SK-N-SH (cell line): ENCODE measurements at regions not wholly inside any gene's neighbourhood (a gene's known extent, or its start where the extent isn't known, plus 50 kb on each side); places are given as distances from the start of the nearest gene placed in this dataset.
"Not testable (repeated sequence)": the region's sequence is repeated elsewhere in the genome, so short reads cannot be mapped to it uniquely, and the experiment has no call there.

Source experiments
- CTCF ChIA-PET: fragments of 300-600, 350-600 bp; formaldehyde crosslinking; extraction: SDS; loops from one replicate; lab custom pipeline; 2021; lab: Yijun Ruan, JAX
- POLR2A ChIA-PET: fragments of 350-600 bp; sonication (Branson Sonifier 250); formaldehyde crosslinking; extraction: SDS; loops from one replicate; lab custom pipeline; 2020; ENCODE audit warnings: antibody characterized with exemption, inconsistent platforms; lab: Yijun Ruan, JAX
- DNase-seq: peaks from one replicate; pipeline ENCODE4 v3.0.0; 2012
- H2AFZ ChIP-seq: fragments of 200-600 bp; sonication (generic); 2 replicates; pipeline ENCODE4 v1.8.1; 2016; ENCODE audit warnings: antibody characterized with exemption, mild to moderate bottlenecking, low read depth
- H3F3A ChIP-seq: fragments of 200-600 bp; sonication (generic); replicated peaks from 2 replicates; pipeline ENCODE3; 2016; ENCODE audit warnings: antibody characterized with exemption, mild to moderate bottlenecking; ENCODE audit not compliant: insufficient read depth
- H3K27ac ChIP-seq, 2 experiments: fragments of 200-500 bp in 1 of 2; fragments of 200-600 bp in 1 of 2; sonication (Bioruptor generic) in 1 of 2; sonication (generic), shearing (Covaris generic) in 1 of 2; 2 replicates each; pipeline versions ENCODE4 v1.5.1 to v1.6.1; 2014 to 2016; ENCODE audit warnings: low read depth in 2 of 2, inconsistent platforms in 1 of 2, low read length in 1 of 2, mild to moderate bottlenecking in 1 of 2, mixed read lengths in 1 of 2
- H3K27me3 ChIP-seq: fragments of 200-600 bp; sonication (generic), shearing (Covaris generic); 2 replicates; pipeline ENCODE4 v1.6.1; 2016; ENCODE audit warnings: mixed run types; ENCODE audit not compliant: insufficient read depth
- H3K36me3 ChIP-seq, 2 experiments: fragments of 200-500 bp in 1 of 2; fragments of 200-600 bp in 1 of 2; sonication (Bioruptor generic) in 1 of 2; sonication (generic) in 1 of 2; replicated peaks in 1 of 2; 2 replicates each; pipeline versions ENCODE3 to v1.5.1; 2014 to 2016; ENCODE audit warnings: low read length in 1 of 2, mild to moderate bottlenecking in 1 of 2; ENCODE audit not compliant: insufficient read depth in 2 of 2, control insufficient read depth in 1 of 2
- H3K4me1 ChIP-seq, 2 experiments: fragments of 200-500 bp in 1 of 2; fragments of 200-600 bp in 1 of 2; sonication (Bioruptor generic) in 1 of 2; sonication (generic), shearing (Covaris generic) in 1 of 2; 2 replicates each; pipeline versions ENCODE4 v1.5.1 to v1.6.1; 2014 to 2016; ENCODE audit warnings: low read depth in 1 of 2, low read length in 1 of 2, mixed run types in 1 of 2; ENCODE audit not compliant: insufficient read depth in 2 of 2, control insufficient read depth in 1 of 2
- H3K4me2 ChIP-seq: fragments of 200-600 bp; sonication (generic), shearing (Covaris generic); 2 replicates; pipeline ENCODE4 v1.6.1; 2017; ENCODE audit warnings: mixed run types
- H3K4me3 ChIP-seq, 2 experiments: fragments of 200-500 bp in 1 of 2; fragments of 200-600 bp in 1 of 2; sonication (Bioruptor generic) in 1 of 2; sonication (generic), shearing (Covaris generic) in 1 of 2; 2 replicates each; pipeline versions ENCODE4 v1.5.1 to v1.8.1; 2014 to 2016; ENCODE audit warnings: low read depth in 2 of 2, inconsistent platforms in 1 of 2, low read length in 1 of 2, mild to moderate bottlenecking in 1 of 2, mixed read lengths in 1 of 2, moderate library complexity in 1 of 2
- H3K79me2 ChIP-seq: fragments of 200-600 bp; sonication (generic); 2 replicates; pipeline ENCODE4 v1.8.1; 2017; ENCODE audit warnings: mild to moderate bottlenecking; ENCODE audit not compliant: insufficient read depth
- H3K9ac ChIP-seq: fragments of 200-600 bp; sonication (generic); 2 replicates; pipeline ENCODE4 v1.6.1; 2017; ENCODE audit warnings: mixed run types
- H3K9me2 ChIP-seq: fragments of 200-600 bp; sonication (generic); 2 replicates; pipeline ENCODE4 v1.6.1; 2017; ENCODE audit warnings: mixed run types
- H3K9me3 ChIP-seq: fragments of 200-600 bp; sonication (generic); 2 replicates; pipeline ENCODE4 v1.6.1; 2017; ENCODE audit warnings: mixed run types, mild to moderate bottlenecking, moderate library complexity
- H4K20me1 ChIP-seq: fragments of 200-600 bp; sonication (generic); 2 replicates; pipeline ENCODE4 v1.6.1; 2017; ENCODE audit warnings: mild to moderate bottlenecking, mixed run types; ENCODE audit not compliant: insufficient read depth
- RAD21 ChIP-seq: IDR thresholded peaks from 2 replicates; pipeline ENCODE4 v1.6.1; 2012; ENCODE audit warnings: mild to moderate bottlenecking, low read length
- SMC3 ChIP-seq: IDR thresholded peaks from 2 replicates; pipeline ENCODE4 v1.6.1; 2012; ENCODE audit warnings: low read depth, low read length, improper control_type of control experiment
- WGBS: methylation state at CpG from one replicate; pipeline ENCODE4 v1.1.6; 2017; ENCODE audit warnings: low lambda C conversion rate; 5-methylcytosine and 5-hydroxymethylcytosine counted together
- TF ChIP-seq, protein P1 (sequence below): fragments of 200-600 bp; sonication (generic); IDR thresholded peaks from 2 replicates; pipeline ENCODE4 v1.6.1; 2017; ENCODE audit warnings: antibody characterized with exemption, mild to moderate bottlenecking, moderate library complexity

GRCh38 chr7:150045596-150045995 lies 171.8 kb downstream of the ATP6V0E2 start:
- H2AFZ ChIP-seq, H3K27ac ChIP-seq, H3F3A ChIP-seq, H4K20me1 ChIP-seq, DNase-seq, H3K9me3 ChIP-seq, H3K9me2 ChIP-seq, H3K4me2 ChIP-seq, H3K4me1 ChIP-seq, H3K4me3 ChIP-seq, H3K9ac ChIP-seq, POLR2A ChIA-PET, H3K79me2 ChIP-seq, H3K36me3 ChIP-seq: not testable (repeated sequence)
- TF ChIP-seq SMC3 (0 out of 2 replicates have a peak, but pooled peaks have one; percentile 11), RAD21 (peak; percentile 57)
- TF ChIP-seq, protein P1, sequence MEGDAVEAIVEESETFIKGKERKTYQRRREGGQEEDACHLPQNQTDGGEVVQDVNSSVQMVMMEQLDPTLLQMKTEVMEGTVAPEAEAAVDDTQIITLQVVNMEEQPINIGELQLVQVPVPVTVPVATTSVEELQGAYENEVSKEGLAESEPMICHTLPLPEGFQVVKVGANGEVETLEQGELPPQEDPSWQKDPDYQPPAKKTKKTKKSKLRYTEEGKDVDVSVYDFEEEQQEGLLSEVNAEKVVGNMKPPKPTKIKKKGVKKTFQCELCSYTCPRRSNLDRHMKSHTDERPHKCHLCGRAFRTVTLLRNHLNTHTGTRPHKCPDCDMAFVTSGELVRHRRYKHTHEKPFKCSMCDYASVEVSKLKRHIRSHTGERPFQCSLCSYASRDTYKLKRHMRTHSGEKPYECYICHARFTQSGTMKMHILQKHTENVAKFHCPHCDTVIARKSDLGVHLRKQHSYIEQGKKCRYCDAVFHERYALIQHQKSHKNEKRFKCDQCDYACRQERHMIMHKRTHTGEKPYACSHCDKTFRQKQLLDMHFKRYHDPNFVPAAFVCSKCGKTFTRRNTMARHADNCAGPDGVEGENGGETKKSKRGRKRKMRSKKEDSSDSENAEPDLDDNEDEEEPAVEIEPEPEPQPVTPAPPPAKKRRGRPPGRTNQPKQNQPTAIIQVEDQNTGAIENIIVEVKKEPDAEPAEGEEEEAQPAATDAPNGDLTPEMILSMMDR: peak; percentile 53
- CTCF ChIA-PET: interaction anchor here (1.3 to 1.7 kb wide), 3 partner anchors 161 to 239 kb away, joined by 3 to 8 read pairs (median 5); no protein-coding TSS in a partner anchor
- peaks cover 40% of the 10 kb centered on the region for H3K27me3 ChIP-seq
- 2% methylated on average over 2 of the region's 2 CpGs for WGBS

DNA sequence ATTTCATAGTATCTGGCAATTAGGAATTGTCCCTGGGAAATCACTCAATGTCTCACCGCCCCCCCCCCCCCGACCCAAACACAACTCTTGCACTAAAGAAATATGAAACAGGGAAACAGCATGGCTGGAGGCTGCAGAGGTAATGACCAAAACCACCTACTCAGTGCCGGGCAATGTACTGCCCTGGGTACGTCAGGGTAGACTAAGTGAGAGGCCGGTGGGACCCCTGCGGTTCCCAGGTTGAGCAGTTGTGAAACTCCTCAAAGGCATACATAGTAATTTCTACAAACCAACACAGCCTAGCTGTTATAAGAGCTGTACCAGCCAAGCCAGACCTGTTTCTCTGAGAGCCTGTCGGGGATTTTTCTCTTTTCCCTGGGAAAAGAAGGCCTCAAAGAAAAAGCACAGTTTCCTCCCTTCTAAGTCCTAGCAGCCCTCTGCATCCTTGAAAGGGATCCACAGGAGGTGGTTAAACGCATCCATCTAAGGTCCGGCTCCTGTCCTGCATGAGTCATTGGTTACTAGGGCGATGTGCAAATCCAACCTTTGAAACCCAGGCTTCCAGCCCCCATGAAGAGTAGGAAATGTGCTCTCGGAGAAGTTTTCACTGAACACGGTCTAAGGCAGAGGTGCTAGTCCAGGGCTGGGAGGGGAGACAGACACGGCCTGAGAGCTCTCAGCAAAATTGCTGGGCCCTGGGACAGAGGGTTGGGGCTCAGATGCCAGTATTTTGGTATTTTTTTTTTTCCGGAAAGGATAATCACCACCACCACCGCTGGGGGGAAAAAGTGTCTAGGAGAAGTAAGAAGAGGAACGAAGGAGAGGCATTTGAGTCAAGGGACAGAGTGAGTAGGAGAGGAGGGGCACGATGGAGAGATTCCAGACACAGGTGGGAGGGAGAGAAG lies 172.8 kb downstream of the ATP6V0E2 start:
- H3K36me3 ChIP-seq, H3K4me3 ChIP-seq, H3K9me3 ChIP-seq, H2AFZ ChIP-seq, H4K20me1 ChIP-seq, POLR2A ChIA-PET, H3K9me2 ChIP-seq, H3K4me2 ChIP-seq, H3K4me1 ChIP-seq, H3F3A ChIP-seq, H3K27ac ChIP-seq, H3K79me2 ChIP-seq, H3K9ac ChIP-seq: not testable (repeated sequence)
- H3K27me3 ChIP-seq: peaks cover 40% of the 10 kb centered on the region
- CTCF ChIA-PET: interaction anchor here (1.9 kb wide), 1 partner anchor 163 kb away, joined by 6 read pairs; no protein-coding TSS in a partner anchor
- peak; percentile 4 for DNase-seq
- 25% methylated on average over 12 of the region's 17 CpGs for whole genome bisulfite sequencing

- H3K4me2 ChIP-seq, H3K4me1 ChIP-seq, H3F3A ChIP-seq, H4K20me1 ChIP-seq, H3K9me2 ChIP-seq, POLR2A ChIA-PET, H2AFZ ChIP-seq, H3K9ac ChIP-seq, H3K4me3 ChIP-seq, H3K36me3 ChIP-seq, H3K79me2 ChIP-seq, H3K9me3 ChIP-seq, H3K27ac ChIP-seq: not testable (repeated sequence)
- DNase-seq: peak; percentile 63
- H3K27me3 ChIP-seq: peaks cover 40% of the 10 kb centered on the region
- CTCF ChIA-PET: interaction anchor here (1.9 kb wide), 1 partner anchor 164 kb away, joined by 6 read pairs; no protein-coding TSS in a partner anchor
- 0% methylated on average over 6 of the region's 57 CpGs for WGBS
These were observed 173.6 kb downstream of the ATP6V0E2 start for GRCh38 chr7:150047329-150047728.

GRCh38 chr7:150047772-150048171 lies 174.0 kb downstream of the ATP6V0E2 start:
- Histone ChIP-seq H3K4me2 (peak overlapping the region; percentile 41; the same call in 1 of the 2 replicates), H3K27me3 (peaks cover 40% of the 10 kb centered on the region)
- H3F3A ChIP-seq, POLR2A ChIA-PET, H3K4me1 ChIP-seq, H3K4me3 ChIP-seq, H3K27ac ChIP-seq, H3K79me2 ChIP-seq, H3K36me3 ChIP-seq, H2AFZ ChIP-seq, H3K9ac ChIP-seq, H4K20me1 ChIP-seq, H3K9me2 ChIP-seq, H3K9me3 ChIP-seq: not testable (repeated sequence)
- CTCF ChIA-PET: interaction anchor here (1.9 kb wide), 1 partner anchor 164 kb away, joined by 6 read pairs; no protein-coding TSS in a partner anchor
- DNase-seq: peak; percentile 26
- WGBS: 7% methylated on average over 30 of the region's 31 CpGs

DNA sequence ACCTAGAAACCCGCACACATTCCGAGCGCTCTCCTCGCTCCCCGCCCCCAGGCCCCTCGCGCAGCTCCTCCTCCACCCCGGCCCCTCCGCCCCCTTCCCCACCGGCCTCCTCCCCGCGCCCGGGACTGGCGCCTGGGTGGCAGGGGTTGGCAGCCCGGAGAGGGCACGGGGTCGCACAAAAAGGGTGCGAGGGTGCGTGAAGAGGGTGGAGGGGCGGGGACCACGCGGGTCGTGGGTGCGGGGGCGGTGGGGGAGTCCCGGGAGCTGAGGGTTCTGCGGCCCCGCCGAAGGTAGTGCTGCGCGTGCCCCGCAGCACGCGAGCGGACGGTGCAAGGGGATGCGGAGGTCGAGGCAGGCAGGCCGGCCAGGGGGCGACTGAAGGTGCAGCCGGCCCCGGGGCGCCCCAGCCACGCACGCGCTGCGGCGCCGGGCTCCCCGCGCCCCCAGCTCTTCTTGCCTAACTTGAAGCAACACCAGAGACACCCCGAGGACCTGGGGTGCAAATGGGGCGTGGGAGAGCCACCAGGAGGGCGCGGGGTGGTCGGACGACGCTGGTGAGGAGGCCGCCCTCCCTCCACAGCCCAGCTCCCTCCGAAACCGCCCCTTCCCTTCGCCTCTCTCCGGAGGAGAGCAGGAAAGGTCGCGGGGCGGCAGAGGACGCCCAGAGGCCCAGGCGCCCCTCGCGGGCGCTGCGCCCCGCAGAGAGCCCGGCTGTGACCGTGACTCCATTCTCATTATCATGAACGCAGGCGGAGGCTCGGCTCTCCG lies 174.7 kb downstream of the ATP6V0E2 start:
- DNase-seq: peak; percentile 35
- H3K9me3 ChIP-seq: not testable (repeated sequence)
- WGBS: 5% methylated on average over 20 of the region's 79 CpGs

More for the DNA sequence above, 174.7 kb downstream of the ATP6V0E2 start:
- H3K9ac ChIP-seq, POLR2A ChIA-PET, H3F3A ChIP-seq, H4K20me1 ChIP-seq, H3K4me1 ChIP-seq, H3K79me2 ChIP-seq, H2AFZ ChIP-seq, H3K9me2 ChIP-seq, H3K27ac ChIP-seq, H3K36me3 ChIP-seq: not testable (repeated sequence)
- H3K4me2 ChIP-seq: peak overlapping the region; percentile 50; the same call in 1 of the 2 replicates
- H3K27me3 ChIP-seq: peaks cover 42% of the 10 kb centered on the region
- CTCF ChIA-PET: interaction anchor here (1.9 kb wide), 1 partner anchor 165 kb away, joined by 6 read pairs; no protein-coding TSS in a partner anchor
- H3K4me3 ChIP-seq: peak overlapping the region in 1 of 2 experiments; percentile 24; a peak in 2 of 4 replicates
